DND-41 (cell line): ENCODE measurements at regions not wholly inside any gene's neighbourhood (a gene's known extent, or its start where the extent isn't known, plus 50 kb on each side); places are given as distances from the start of the nearest gene placed in this dataset.

ENCODE experiments used
- EZH2 ChIP-seq: IDR thresholded peaks from 3 replicates; pipeline ENCODE4 v1.6.1; 2012; ENCODE audit warnings: borderline replicate concordance, low read depth, mild to moderate bottlenecking, moderate library complexity, low read length, inconsistent platforms; ENCODE audit not compliant: severe bottlenecking
- TF ChIP-seq, protein P1 (sequence below): IDR thresholded peaks from 2 replicates; pipeline ENCODE4 v1.5.1; 2012; ENCODE audit warnings: borderline replicate concordance, low read length, moderate library complexity, mild to moderate bottlenecking; ENCODE audit not compliant: poor library complexity, severe bottlenecking; ENCODE audit errors: extremely low read depth

DNA sequence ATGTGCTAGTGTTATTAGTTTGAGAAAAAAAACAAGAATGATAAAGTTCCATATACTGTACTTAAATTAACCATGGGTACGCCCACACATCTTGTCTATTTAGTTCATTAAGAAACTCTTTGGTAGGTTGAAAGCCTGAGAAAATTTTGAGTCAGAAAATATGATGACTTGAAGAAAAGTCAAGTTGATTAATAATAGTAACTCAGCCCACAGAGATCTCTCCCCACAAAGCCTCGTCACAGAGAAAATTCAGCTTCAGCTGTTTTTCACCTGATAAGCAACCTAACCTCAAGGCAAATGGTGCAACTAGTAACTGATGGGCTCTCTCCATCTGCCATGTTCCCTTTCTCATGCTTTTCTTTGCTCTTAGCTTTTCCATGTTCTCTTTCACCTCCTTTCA is 1021.6 kb downstream of the GATA3 start:
- TF ChIP-seq, protein P1, sequence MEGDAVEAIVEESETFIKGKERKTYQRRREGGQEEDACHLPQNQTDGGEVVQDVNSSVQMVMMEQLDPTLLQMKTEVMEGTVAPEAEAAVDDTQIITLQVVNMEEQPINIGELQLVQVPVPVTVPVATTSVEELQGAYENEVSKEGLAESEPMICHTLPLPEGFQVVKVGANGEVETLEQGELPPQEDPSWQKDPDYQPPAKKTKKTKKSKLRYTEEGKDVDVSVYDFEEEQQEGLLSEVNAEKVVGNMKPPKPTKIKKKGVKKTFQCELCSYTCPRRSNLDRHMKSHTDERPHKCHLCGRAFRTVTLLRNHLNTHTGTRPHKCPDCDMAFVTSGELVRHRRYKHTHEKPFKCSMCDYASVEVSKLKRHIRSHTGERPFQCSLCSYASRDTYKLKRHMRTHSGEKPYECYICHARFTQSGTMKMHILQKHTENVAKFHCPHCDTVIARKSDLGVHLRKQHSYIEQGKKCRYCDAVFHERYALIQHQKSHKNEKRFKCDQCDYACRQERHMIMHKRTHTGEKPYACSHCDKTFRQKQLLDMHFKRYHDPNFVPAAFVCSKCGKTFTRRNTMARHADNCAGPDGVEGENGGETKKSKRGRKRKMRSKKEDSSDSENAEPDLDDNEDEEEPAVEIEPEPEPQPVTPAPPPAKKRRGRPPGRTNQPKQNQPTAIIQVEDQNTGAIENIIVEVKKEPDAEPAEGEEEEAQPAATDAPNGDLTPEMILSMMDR, result no peak
- no peak for TF ChIP-seq EZH2
